Cardiac fibroblast (primary cell): ENCODE measurements at regions not wholly inside any gene's neighbourhood (a gene's known extent, or its start where the extent isn't known, plus 50 kb on each side); places are given as distances from the start of the nearest gene placed in this dataset.

Experiments
- DNase-seq, 2 donors: peaks; one replicate each; pipeline versions ENCODE4 v3.0.0 to v3.0.0-alpha.2; 2010; ENCODE audit warnings: low read depth in 2 of 2
- H3K4me3 ChIP-seq, 2 donors: replicated peaks in 1 of 2; 1 replicate in 1 of 2; 2 replicates in 1 of 2; pipeline ENCODE4 v1.5.1; 2011; ENCODE audit warnings: low read depth in 2 of 2, low read length in 2 of 2, mild to moderate bottlenecking in 2 of 2, moderate library complexity in 1 of 2
- TF ChIP-seq, protein P1 (sequence below): IDR thresholded peaks from one replicate; pipeline ENCODE4 v1.5.1; 2011; ENCODE audit warnings: low read depth, mild to moderate bottlenecking, low read length, inconsistent platforms

DNA sequence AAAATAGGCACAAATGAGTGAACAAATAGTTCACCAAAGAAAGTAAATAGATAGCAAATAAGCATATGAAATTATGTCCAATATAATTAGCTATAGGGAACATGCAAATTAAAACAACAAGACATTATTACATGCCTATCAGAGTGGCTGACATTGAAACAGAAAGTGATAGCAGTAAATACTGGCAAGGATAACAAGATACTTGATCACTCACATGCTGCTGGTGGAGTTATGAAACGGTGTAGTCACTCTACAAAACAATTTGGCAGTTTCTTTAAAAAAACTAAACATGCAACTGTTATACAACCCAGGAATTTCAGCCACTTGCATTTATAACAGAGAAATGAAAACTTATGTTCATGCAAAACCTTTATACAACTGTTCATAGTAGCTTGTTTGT, 439.2 kb upstream of the ACVR2A start:
- H3K4me3 ChIP-seq: no peak overlapping the region
- TF ChIP-seq, protein P1, sequence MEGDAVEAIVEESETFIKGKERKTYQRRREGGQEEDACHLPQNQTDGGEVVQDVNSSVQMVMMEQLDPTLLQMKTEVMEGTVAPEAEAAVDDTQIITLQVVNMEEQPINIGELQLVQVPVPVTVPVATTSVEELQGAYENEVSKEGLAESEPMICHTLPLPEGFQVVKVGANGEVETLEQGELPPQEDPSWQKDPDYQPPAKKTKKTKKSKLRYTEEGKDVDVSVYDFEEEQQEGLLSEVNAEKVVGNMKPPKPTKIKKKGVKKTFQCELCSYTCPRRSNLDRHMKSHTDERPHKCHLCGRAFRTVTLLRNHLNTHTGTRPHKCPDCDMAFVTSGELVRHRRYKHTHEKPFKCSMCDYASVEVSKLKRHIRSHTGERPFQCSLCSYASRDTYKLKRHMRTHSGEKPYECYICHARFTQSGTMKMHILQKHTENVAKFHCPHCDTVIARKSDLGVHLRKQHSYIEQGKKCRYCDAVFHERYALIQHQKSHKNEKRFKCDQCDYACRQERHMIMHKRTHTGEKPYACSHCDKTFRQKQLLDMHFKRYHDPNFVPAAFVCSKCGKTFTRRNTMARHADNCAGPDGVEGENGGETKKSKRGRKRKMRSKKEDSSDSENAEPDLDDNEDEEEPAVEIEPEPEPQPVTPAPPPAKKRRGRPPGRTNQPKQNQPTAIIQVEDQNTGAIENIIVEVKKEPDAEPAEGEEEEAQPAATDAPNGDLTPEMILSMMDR: no peak
- peak in 1 of 2 donors; percentile 12 for DNase-seq

DNA sequence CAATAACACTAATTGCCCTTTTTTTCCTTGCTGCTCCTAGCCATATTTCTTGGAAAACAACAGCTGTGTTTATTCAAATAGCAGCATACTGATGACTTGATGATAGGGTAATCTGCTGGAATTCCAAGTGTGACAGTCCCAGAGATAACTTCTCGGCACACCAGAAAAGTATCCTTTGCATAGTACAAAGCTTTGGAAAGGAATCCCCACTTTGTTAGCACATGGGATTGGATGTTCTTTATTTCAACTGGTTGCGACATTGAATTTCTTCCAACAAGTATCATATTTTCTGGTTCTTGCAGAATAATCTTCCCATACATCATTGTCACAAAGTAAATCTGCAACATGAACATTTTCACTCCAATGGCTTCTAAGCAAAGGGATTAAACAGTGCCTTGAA, 445.8 kb upstream of the ACVR2A start:
- no peak overlapping the region for H3K4me3 ChIP-seq
- TF ChIP-seq, protein P1: no peak
- DNase-seq: peak in 1 of 2 donors; percentile 73

DNA sequence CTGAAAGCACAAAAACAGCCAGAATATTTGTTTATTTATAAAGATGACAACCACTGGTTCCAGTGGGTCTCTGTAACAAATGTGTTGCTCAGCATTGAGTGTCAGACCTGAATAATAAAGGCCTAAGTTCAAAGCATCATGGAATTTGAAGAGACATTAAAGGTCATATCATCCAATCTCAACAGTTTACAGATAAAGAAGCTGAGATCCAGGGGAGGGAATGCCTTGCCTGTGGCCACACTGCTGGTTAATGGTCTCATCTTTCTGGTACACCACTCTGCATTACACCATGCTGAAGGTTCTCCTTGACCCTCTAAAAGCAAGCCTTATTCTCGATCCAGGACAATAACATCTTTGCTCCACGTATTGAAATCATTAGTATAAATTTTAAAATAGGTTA, 446.5 kb upstream of the ACVR2A start:
- no peak for DNase-seq
- H3K4me3 ChIP-seq: no peak overlapping the region
- TF ChIP-seq, protein P1: no peak

DNA sequence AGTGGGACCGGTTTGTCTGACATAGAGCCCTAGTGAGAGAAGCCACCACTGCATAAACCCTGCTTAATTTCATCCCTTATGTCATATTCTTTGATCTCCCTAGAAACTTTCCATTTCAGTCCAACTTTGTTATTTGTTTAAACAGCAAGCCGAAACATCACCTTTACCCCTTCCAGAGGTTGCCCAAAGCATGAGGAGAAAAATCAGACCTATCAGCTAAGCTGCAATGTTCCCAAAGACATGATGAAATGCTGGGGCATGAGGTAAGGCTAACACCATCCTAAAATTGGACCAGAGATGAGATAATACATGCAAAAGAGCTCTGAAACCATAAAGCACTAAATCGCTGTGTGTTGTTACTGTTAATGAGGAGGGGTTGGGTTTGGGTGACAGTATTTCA, 447.9 kb upstream of the ACVR2A start:
- DNase-seq: no peak
- TF ChIP-seq, protein P1: no peak
- no peak overlapping the region for H3K4me3 ChIP-seq

DNA sequence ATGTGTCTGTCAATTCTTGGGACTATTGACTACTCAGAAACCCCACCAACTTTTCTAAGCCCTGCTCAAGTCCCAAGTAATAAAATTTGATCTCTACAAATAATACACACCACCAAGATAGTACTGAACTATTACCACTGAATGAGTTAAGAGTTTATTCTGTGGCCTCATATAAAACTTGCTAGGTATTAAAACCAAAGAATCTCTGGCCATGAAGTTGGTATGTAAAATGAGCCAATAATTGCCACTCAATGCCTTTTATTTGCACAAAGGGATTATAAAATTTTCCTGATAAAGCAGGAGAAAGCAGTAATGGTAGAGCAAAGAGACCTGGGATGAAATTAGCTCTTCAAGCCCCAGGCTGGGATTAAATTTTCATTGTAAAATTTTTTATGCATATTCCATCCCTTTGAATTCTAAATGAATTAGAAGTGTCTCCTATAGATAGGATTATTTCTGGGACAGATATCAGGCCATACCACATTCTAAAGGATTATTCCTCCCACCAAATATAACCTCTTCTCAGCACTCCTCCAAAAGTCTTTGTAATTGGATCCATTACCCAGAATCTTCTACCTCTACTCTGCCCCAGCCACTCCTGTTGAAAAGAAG, 450.5 kb upstream of the ACVR2A start:
- TF ChIP-seq, protein P1: no peak
- DNase-seq: no peak
- H3K4me3 ChIP-seq: no peak overlapping the region

DNA sequence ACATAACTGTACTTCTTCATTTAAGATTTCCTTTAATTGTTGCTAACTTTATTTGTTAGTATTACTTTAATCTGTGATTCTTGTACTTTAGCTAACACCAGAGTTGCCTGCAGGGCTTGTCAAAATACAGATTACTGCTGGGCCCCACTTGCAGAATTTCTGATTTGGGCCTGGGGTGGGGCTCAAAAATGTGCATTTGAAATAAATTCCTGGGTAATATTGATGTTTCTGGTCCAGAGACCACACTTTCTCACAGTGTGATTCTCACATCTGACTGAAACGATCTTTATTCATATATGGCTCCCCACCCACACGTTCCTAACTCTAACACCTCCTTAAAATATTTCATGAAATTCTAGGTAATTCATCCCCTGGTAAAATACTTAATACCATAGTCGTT, 452.6 kb upstream of the ACVR2A start:
- H3K4me3 ChIP-seq: no peak overlapping the region
- TF ChIP-seq, protein P1: no peak

DNA sequence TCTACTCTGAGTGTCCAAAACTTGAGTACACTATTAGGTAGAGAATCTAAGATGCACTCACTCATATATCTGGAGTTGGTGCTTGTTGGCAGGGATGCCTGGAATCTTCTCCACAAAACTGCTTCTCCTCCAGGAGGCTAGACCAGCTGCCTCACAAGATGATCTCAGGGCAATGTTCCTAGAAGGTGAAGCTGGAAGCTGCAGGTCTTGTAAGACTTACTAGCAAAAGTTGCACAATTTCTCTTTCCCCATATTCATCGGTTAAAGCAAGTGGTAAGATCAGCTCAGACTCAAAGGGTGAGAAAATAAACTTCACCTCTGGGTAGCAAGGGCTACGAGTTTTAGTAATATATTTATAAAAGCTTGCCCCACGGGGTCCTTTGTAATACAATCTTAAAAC, 454.4 kb upstream of the ACVR2A start:
- H3K4me3 ChIP-seq: no peak overlapping the region
- TF ChIP-seq, protein P1: no peak
- no peak for DNase-seq

More for the DNA sequence above, 452.6 kb upstream of the ACVR2A start:
- DNase-seq: no peak
